GM18867 (cell line): ENCODE measurements at regions not wholly inside any gene's neighbourhood (a gene's known extent, or its start where the extent isn't known, plus 50 kb on each side); places are given as distances from the start of the nearest gene placed in this dataset.
"Not testable (repeated sequence)": the region's sequence is repeated elsewhere in the genome, so short reads cannot be mapped to it uniquely, and the experiment has no call there.

Source experiments
- ATAC-seq: cut with Tn5 transposase; IDR thresholded peaks from one replicate; pipeline ENCODE4 v1.9.1; 2021; ENCODE audit warnings: mild to moderate bottlenecking, moderate library complexity; ENCODE audit not compliant: unreplicated experiment

DNA sequence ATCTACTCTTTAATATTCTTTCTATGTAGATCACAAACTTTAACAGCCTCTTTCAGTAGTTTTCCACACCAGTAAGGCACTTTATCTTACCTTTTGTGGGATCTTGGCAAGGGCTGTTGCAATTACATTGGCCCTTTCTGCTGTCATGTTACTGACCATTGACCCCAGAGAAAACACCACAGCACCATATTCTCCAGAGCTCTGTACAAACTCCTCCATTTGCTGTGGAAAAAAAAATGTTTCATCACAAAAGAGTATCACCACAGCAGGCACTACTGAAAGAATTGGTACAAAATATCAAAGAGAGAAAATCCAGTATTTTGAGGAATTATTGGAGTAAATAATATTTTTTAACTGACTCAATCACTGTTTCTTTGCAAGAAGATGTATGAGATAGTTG lies 62.3 kb upstream of the UGT2A3 start:
- not testable (repeated sequence) for ATAC-seq

DNA sequence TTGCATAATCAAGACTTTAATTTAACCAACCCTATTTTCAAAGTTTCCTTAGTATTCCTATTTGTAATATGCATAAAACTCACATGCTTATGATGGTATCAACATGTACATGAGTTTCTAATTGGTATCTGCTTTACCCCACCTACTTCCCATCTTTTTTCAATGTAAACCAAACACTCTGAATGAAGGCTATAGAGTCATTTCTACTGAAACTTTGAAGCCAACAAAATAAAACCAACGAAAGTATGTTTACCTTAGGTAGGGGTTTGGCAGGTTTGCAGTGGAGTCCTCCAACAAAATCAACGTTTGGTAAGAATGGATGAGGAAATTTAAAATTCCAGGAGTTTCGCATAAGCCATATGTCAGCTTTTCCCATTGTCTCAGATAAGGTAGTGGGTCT lies 66.4 kb upstream of the UGT2A3 start:
- not testable (repeated sequence) for ATAC-seq

DNA sequence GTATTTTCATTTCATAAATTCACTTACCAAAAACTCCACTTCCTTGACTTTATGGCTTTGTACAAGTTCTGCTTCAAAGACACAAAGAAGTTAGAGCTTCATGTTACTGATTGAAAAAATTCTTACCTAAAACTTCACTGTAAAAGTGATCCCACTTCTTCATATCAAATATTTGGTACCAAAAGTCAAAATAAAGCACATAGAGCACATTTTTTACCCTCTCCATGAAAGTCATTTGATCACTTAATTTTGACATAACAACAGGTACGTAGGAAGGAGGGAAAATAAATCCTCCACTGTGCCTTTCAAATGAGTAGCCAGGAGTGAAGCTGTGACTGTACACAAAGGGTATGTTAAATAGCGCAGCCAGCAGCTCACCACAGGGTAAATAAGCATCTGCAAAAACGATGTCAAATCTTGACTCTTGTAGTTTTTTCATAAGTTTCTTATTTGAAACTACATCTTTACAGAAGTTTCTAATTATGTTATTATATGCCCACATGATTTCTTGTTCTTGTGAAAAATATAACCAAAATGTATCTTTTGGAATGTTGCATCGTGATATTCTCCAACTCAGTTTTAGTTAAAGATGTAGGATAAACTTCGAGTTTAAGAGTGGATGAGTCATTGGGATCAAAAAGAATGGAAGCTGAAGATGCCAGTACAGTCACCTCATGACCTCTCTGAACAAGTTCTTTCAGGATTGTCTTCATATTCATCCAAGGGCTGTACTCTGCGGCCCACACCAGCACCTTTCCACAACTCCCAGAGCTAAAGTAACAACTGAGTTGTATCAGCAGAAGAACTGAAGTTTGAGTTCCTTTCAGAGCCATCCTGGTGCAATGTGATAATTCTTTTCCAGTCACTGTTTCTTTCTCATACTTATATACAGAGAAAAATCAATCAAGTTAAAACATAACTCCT lies 68.2 kb upstream of the UGT2A3 start:
- not testable (repeated sequence) for ATAC-seq

DNA sequence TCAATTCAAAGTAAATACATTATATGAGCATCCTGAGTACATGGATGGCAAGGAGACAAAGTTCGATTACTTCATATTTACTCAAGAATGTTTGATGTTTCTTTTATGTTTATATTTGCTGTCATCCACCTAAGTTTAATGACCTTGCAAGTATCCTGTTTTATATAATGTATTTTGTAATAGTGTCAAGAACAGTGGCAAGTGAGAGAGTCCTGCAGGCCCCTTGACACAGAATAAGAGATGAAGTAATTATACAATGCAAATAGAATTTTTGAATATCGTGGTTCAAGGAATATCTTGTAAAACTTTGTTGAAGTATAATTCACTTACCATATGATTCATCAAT lies 68.8 kb upstream of the UGT2A3 start:
- not testable (repeated sequence) for ATAC-seq

DNA sequence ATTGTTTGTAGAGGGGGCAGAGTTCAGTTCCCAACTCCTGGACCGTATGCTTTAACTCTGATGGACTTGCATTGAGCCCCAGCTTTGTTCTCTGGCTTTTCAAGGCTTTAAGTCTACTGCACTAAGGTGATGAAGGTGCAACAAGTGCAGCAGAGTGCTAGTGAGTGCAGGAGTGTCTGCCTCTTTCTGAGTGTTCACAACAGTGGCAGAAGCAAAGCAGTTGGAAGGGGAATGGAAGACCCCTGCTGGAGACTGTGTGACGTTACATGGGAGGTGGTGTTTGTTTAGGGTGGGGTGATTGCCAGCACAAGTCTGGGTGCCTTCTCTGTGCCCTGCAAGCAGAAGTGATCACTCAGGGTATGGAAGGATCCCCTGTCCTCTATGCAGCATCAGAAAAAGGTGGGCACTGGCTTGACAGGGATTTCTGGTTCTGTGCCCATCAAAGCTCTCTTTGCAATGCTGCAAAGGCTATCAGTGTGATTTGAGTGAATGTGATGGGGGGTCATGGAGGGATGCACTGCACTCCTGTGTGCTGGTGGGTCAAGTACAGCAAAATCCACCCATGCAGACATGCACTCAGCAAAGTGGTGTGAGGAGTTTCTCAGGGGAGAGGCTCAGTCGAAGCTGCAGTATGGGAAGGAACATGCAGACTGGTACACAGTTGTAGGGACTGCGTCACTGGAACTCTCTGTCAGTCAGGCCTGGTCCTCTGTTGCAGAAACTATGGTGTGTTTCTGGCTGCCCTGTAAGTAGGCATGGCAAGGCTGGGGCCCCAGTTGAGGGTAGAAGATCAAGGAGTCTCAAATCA lies 70.9 kb upstream of the UGT2B7 start:
- ATAC-seq: peak; percentile 88

DNA sequence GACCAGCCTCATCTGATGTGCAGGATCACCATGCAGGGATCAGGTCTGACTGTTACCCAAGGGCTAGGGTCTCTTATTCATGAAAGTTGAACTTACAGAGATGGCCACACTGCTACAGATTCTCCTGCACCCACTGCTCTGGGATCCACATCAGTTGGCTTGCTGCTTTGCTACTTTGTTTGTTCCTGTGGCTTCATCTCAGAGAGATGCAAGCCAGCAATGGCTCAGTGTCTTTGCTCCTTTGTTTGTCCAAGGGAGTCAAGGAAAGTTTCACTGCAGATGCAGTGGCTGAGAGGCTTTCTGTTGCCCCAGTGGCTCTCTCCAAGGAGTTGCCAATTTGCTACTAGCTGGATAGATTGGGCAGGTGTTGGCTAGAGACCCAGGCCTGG lies 70.3 kb upstream of the UGT2B7 start:
- ATAC-seq: no peak

DNA sequence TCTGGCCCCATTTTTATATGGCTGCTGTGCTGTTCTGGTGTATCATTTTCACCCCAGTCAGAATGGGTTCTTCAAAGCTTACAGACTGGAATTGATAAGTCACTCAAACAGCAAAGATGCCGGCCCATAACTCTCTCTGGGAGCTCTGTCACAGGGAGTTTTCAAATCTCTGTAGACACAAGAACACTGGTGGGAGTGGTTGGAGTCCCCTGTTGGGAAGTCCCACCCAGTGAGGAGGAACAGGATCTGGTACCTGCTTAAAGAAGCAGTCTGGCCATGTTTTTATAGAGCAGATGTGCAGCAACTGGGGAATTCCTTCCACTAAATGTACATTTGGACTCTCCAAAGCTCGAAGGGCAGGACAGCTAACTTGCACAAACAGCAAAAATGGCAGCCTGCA lies 69.3 kb upstream of the UGT2B7 start:
- ATAC-seq: no peak

DNA sequence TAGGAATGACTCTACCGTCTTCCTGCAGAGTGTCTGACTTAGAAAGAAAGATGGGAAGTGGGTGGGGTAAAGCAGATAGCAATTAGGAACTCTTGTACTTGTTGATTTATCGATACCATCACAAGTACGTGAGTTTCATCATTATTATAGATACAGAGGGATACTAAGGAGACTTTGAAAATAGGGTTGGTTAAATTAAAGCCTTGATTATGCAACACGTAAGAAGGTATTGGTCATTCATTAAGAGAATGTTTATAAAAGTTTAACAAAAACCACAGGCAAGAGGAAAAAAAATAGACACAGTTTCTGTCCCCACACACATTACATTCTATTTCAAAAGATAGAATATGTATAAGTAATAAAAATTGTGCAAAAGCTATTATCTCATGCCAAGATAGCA lies 65.9 kb upstream of the UGT2B7 start:
- no peak for ATAC-seq

DNA sequence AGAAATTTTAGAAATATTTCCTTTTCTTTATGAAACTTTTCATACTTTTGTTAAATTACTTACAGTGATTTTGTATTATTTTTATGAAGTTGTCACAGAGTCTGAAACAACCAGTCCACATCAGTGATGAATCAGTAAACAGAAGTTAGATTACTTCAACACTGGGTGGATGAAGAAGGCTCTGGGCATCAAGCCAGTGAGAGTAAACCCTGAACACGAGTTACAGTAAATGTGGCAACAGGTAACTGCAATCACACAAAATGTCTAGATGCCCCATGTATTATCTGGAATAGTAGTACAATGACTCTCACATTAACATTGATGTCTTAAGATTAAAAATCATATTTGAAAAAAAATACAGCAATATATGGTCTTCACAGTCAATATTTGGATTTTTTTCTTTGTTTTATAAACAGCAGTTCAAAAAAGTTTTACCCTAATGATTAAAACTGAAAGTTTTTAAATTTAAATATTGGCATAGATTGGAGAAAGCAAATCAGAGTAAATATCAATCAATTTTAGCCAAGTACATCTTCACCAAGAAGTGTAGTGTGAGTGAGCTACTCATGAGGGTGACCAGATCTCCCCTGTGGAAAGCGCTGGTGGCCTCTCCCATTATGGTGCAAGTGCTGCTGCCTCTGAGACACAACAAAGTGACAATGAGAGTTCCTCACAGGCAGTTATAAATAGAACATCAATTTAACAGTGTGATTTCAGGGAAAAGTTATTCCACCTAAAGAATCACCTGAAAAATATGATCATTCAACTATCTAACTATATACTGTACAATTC lies 63.2 kb upstream of the UGT2B7 start:
- no peak for ATAC-seq

DNA sequence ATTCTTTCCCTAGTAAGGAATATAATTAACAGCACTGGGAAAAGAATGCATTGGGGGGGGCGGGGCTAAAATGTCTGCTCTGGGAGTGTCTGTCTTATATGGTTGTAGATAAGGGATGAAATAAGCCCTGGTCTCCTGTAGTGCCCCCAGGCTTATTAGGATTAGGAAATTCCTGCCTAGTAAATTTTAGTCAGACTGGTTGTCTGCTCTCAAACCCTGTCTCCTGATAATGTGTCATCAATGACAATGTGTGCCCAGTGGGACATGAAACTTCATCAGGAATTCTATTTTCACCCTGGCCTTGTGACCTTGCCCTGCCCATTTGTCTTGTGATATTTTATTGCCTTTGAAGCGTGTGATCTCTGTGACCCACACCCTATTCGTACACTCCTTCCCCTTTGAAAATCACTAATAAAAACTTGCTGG lies 61.9 kb upstream of the UGT2B7 start:
- not testable (repeated sequence) for ATAC-seq

DNA sequence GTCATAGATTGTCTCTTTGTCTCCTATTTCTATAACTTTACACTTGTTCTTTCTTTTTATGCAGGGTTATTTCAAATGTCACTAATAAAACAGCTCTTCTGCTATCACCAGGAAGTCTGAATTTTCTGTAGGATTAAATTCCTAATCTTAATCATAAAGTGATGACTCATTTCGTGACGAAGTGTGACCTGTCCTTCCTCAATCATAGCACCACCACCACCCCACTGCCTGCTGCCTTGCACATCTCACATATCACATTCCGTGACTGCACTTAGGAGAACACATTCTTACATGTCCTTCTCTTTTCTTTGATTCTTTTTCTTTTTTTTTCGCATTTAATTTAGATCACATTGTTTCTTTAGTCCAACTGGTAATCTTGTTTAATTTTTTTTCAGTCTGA lies 57.7 kb upstream of the UGT2B7 start:
- ATAC-seq: no peak

DNA sequence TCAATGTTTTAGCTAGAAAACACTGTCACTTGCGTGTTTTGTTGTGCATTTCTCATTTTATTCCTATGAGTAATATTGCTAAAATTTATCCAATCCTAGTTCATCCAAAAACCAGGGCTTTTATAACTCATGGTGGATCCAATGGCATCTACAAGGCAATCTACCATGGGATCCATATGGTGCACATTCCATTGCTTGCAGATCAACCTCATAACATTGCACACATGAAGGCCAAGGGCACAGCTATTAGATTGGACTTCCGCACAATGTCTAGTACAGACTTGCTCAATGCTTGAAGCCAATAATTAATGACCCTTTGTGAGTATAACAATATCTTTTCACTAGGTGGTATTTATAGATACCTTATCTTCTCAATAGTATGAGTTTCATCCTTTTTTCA lies 57.2 kb upstream of the UGT2B7 start:
- no peak for ATAC-seq

DNA sequence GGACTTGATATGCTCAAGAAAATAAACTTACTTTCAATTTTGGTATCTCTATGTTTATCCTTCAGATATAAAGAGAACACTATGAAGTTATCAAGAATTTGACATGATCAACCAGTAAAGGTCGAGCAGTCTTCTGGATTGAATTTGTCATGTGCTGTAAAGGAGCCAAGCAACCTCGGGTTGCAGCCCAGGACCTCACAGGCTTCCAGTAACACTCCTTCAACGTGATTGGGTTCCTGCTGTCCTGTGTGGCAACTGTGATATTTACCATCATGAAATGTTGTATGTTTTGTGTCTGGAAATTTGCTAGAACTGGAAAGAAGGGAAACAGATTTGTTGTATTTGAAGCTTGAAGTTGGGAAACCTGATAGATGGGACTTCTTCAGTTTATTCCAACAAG lies 52.0 kb upstream of the UGT2B7 start:
- no peak for ATAC-seq
